PC-3 (cell line): ENCODE measurements at regions not wholly inside any gene's neighbourhood (a gene's known extent, or its start where the extent isn't known, plus 50 kb on each side); places are given as distances from the start of the nearest gene placed in this dataset.

Experiments
- CTCF ChIP-seq: fragments of 300-600 bp; sonication (generic); conservative IDR thresholded peaks from 2 replicates; pipeline ENCODE4 v1.5.1; 2017; ENCODE audit warnings: antibody characterized with exemption, low read depth, mild to moderate bottlenecking, low read length
- EZH2 ChIP-seq: fragments of 300-600 bp; sonication (generic); IDR thresholded peaks from one replicate; pipeline ENCODE4 v1.6.1; 2017; ENCODE audit warnings: antibody characterized with exemption, mild to moderate bottlenecking, low read length; ENCODE audit not compliant: unreplicated experiment
- EZH2phosphoT487 ChIP-seq: fragments of 300-600 bp; sonication (generic); IDR thresholded peaks from 2 replicates; pipeline ENCODE4 v1.6.1; 2018; ENCODE audit warnings: mild to moderate bottlenecking, antibody characterized with exemption, low read length, borderline replicate concordance

- TF ChIP-seq CTCF = no peak
- no peak for TF ChIP-seq EZH2phosphoT487
- no peak for TF ChIP-seq EZH2
Measured at GRCh38 chr13:34076319-34076718, 258.4 kb downstream of the RFC3 start.
